HL-60 (cell line): ENCODE measurements at regions not wholly inside any gene's neighbourhood (a gene's known extent, or its start where the extent isn't known, plus 50 kb on each side); places are given as distances from the start of the nearest gene placed in this dataset.

Experiments
- CTCF ChIP-seq: IDR thresholded peaks from one replicate; pipeline ENCODE4 v1.5.1; 2011; ENCODE audit warnings: low read length, control low read depth, inconsistent platforms; ENCODE audit not compliant: insufficient read depth
- GABPA ChIP-seq: IDR thresholded peaks from 2 replicates; pipeline ENCODE4 v1.6.1; 2012; ENCODE audit warnings: low read depth
- POLR2AphosphoS5 ChIP-seq: IDR thresholded peaks from 2 replicates; pipeline ENCODE4 v1.6.1; 2012; ENCODE audit warnings: low read depth
- SPI1 ChIP-seq: IDR thresholded peaks from 2 replicates; pipeline ENCODE4 v1.6.1; 2012; ENCODE audit warnings: low read depth, mild to moderate bottlenecking, borderline replicate concordance
- TF ChIP-seq, protein P1 (sequence below): IDR thresholded peaks from 2 replicates; pipeline ENCODE4 v1.6.1; 2012; ENCODE audit warnings: low read depth; ENCODE audit not compliant: insufficient replicate concordance

GRCh38 chr1:9422911-9423505, 116.3 kb upstream of the SLC25A33 start:
- TF ChIP-seq CTCF: no peak
- TF ChIP-seq POLR2AphosphoS5: no peak
- TF ChIP-seq, protein P1, sequence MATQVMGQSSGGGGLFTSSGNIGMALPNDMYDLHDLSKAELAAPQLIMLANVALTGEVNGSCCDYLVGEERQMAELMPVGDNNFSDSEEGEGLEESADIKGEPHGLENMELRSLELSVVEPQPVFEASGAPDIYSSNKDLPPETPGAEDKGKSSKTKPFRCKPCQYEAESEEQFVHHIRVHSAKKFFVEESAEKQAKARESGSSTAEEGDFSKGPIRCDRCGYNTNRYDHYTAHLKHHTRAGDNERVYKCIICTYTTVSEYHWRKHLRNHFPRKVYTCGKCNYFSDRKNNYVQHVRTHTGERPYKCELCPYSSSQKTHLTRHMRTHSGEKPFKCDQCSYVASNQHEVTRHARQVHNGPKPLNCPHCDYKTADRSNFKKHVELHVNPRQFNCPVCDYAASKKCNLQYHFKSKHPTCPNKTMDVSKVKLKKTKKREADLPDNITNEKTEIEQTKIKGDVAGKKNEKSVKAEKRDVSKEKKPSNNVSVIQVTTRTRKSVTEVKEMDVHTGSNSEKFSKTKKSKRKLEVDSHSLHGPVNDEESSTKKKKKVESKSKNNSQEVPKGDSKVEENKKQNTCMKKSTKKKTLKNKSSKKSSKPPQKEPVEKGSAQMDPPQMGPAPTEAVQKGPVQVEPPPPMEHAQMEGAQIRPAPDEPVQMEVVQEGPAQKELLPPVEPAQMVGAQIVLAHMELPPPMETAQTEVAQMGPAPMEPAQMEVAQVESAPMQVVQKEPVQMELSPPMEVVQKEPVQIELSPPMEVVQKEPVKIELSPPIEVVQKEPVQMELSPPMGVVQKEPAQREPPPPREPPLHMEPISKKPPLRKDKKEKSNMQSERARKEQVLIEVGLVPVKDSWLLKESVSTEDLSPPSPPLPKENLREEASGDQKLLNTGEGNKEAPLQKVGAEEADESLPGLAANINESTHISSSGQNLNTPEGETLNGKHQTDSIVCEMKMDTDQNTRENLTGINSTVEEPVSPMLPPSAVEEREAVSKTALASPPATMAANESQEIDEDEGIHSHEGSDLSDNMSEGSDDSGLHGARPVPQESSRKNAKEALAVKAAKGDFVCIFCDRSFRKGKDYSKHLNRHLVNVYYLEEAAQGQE: no peak
- no peak for TF ChIP-seq SPI1
- TF ChIP-seq GABPA: no peak
